ENCODE measurements at regions not wholly inside any gene's neighbourhood (a gene's known extent, or its start where the extent isn't known, plus 50 kb on each side); places are given as distances from the start of the nearest gene placed in this dataset.

DNA sequence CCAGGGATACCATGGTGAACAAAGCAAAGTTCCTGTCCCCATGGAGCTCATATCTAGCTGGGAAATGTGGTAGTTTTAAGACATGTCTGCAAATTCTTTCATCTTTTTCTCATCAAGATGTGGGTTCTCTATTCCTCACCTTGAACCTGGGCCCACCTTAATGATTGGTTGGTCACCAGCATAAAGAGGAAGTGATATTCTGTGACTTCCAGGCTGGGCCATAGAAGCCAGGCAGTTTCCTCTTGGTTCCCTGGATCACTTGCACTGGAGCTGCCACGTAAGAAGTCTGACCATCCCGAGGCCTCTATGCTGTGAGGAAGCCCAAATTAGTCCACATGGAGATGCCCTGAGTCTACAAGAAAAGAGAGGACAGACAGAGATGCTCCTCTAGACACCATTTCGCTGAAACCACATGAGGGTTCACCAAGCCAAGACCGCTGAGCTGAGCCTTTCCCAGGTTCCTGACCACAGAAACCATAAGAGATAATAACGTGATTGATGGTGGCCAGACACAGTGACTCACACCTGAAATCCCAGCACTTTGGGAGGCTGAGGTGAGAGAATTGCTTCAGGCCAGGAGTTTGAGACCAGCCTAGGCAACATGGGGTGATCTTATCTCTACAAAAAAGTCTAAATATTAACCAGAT is 119.5 kb upstream of the ISX start:
- Mint-ChIP-seq H3K27me3 (ENCODE audit: low read depth) (no peaks in the 10 kb centered on the region), H3K27ac (no peak overlapping the region), H3K4me1 (ENCODE audit: low read depth) (no peaks in the 10 kb centered on the region), H3K9me3 (ENCODE audit: insufficient read depth) (no peaks in the 10 kb centered on the region), H3K36me3 (ENCODE audit: low read depth) (no peaks in the 10 kb centered on the region), H3K4me3 (no peak overlapping the region)
- no peak for ATAC-seq
- POLR2A ChIA-PET = no interaction called here
- CTCF ChIA-PET = no interaction called here
- no peak for DNase-seq

GRCh38 chr22:34950489-34950888 is 115.5 kb upstream of the ISX start:
- POLR2A ChIA-PET = no interaction called here
- no peak overlapping the region for H3K27ac Mint-ChIP-seq
- ATAC-seq (no peak), DNase-seq (no peak)
- H3K36me3 Mint-ChIP-seq (ENCODE audit: low read depth) = no peaks in the 10 kb centered on the region
- CTCF ChIA-PET = no interaction called here
- H3K4me3 Mint-ChIP-seq = no peak overlapping the region
- no peaks in the 10 kb centered on the region for H3K9me3 Mint-ChIP-seq (ENCODE audit: insufficient read depth)
- no peaks in the 10 kb centered on the region for H3K27me3 Mint-ChIP-seq (ENCODE audit: low read depth)
- no peaks in the 10 kb centered on the region for H3K4me1 Mint-ChIP-seq (ENCODE audit: low read depth)

DNA sequence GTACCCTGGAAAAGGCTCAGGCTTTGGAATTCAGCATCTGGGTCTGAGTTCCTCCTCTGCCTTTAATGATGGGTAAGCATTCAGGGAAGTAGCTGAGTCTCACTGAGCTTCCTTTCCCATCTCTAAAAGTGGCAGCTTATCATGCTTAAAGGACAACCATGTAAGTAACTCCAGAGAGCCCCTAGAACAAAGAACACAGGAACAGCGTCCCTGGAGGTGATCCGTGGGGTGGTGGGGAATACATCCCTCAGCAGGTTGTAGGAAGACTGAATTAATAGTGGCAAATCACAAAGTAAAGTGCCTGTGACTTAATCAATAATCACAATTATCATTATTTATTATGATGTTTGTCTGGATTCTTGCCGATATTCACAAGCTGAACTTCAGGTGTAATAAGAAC is 114.7 kb upstream of the ISX start:
- Mint-ChIP-seq H3K36me3 (ENCODE audit: low read depth) (no peaks in the 10 kb centered on the region), H3K4me1 (ENCODE audit: low read depth) (no peaks in the 10 kb centered on the region), H3K27ac (no peak overlapping the region), H3K27me3 (ENCODE audit: low read depth) (no peaks in the 10 kb centered on the region), H3K4me3 (no peak overlapping the region), H3K9me3 (ENCODE audit: insufficient read depth) (no peaks in the 10 kb centered on the region)
- CTCF ChIA-PET = no interaction called here
- no peak for DNase-seq
- POLR2A ChIA-PET = no interaction called here
- ATAC-seq = no peak

GRCh38 chr22:34960005-34960404 is 106.0 kb upstream of the ISX start:
- ATAC-seq = no peak
- H3K36me3 Mint-ChIP-seq (ENCODE audit: low read depth) = no peaks in the 10 kb centered on the region
- H3K27ac Mint-ChIP-seq = no peak overlapping the region
- no peak overlapping the region for H3K4me3 Mint-ChIP-seq
- POLR2A ChIA-PET = no interaction called here
- H3K9me3 Mint-ChIP-seq (ENCODE audit: insufficient read depth) = peaks cover 3% of the 10 kb centered on the region
- CTCF ChIA-PET = no interaction called here
- no peaks in the 10 kb centered on the region for H3K4me1 Mint-ChIP-seq (ENCODE audit: low read depth)
- no peaks in the 10 kb centered on the region for H3K27me3 Mint-ChIP-seq (ENCODE audit: low read depth)
- no peak for DNase-seq

DNA sequence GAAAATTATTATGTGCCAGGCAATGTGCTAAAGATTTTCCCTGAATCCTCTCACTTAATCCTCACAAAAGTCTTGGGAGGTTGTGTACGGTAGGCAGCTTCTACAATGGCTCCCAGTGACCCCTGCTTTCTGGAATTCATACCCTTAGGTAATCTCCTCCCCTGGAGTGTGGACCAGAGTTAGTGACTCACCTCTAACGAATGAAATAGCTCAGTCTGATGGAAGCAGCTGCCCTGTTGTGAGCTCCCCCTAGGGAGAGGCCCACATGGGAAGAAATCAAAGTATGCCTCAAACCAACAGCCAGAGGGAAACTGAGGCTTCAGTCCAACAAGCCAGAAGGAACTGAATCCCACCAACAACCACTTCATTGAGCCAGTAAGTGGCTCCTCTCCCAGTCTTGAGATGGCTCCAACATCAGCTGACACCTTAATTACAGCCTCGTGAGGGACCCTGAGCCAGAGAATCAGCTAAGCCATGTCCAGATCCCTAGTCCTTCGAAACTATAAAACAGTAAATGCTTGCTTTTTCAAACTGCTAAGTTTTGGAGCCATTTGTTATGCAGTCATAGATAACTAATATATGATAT is 98.9 kb upstream of the ISX start:
- H3K4me1 Mint-ChIP-seq (ENCODE audit: low read depth) = no peaks in the 10 kb centered on the region
- ATAC-seq = no peak
- DNase-seq = no peak
- H3K9me3 Mint-ChIP-seq (ENCODE audit: insufficient read depth) = no peaks in the 10 kb centered on the region
- H3K27ac Mint-ChIP-seq = no peak overlapping the region
- no peaks in the 10 kb centered on the region for H3K27me3 Mint-ChIP-seq (ENCODE audit: low read depth)
- ChIA-PET POLR2A (no interaction called here), CTCF (interaction anchor here (1.7 kb wide), 1 partner anchor 15 kb away, joined by 3 read pairs; no protein-coding TSS in a partner anchor)
- no peak overlapping the region for H3K4me3 Mint-ChIP-seq
- H3K36me3 Mint-ChIP-seq (ENCODE audit: low read depth) = no peaks in the 10 kb centered on the region

DNA sequence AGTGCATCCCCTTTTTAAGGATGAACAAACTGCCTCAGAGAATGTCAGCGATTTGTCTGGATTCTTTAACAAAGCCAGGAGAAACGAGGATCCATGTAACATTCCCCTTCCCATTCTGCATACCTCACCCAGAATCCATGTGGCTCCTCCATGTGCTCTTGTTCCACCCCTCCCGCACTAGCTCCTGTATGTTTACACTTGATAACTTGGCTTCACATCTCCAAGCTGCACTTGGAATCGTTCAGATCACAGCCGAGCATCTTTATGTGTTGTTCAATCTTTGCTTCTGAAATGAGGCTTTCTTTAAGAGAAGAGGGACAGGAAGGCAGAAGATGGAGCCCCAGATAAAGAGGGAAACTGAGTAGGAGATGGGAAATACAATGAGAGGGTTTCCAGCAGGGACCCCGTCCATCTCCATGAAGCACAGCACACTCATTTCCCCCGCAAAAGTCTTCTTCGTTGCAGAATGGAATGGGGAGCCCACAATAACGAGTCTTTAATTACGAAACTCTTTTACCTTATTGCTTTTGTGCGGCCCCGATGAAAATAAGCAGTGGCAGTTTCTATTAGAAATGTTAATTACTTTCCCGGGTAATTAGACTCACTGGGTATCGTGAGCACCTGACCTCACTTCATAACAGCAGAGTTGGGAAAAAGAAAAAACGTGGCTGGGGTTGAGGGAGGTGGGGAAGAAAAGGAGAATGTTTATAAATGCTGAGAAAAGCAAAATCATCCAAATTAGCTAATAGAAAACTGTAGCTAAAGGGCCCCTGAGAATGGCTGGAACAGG is 96.8 kb upstream of the ISX start:
- Mint-ChIP-seq H3K36me3 (ENCODE audit: low read depth) (no peaks in the 10 kb centered on the region), H3K9me3 (ENCODE audit: insufficient read depth) (no peaks in the 10 kb centered on the region), H3K4me3 (no peak overlapping the region), H3K27ac (no peak overlapping the region), H3K27me3 (ENCODE audit: low read depth) (no peaks in the 10 kb centered on the region), H3K4me1 (ENCODE audit: low read depth) (no peaks in the 10 kb centered on the region)
- DNase-seq (no peak), ATAC-seq (no peak)
- ChIA-PET CTCF (no interaction called here), POLR2A (no interaction called here)

GRCh38 chr22:34971456-34971855 is 94.5 kb upstream of the ISX start:
- Mint-ChIP-seq H3K4me1 (ENCODE audit: low read depth) (no peaks in the 10 kb centered on the region), H3K27me3 (ENCODE audit: low read depth) (no peaks in the 10 kb centered on the region), H3K9me3 (ENCODE audit: insufficient read depth) (no peaks in the 10 kb centered on the region), H3K4me3 (no peak overlapping the region), H3K27ac (no peak overlapping the region), H3K36me3 (ENCODE audit: low read depth) (no peaks in the 10 kb centered on the region)
- no peak for DNase-seq
- ChIA-PET POLR2A (no interaction called here), CTCF (no interaction called here)
- ATAC-seq = no peak

- no peak overlapping the region for H3K27ac Mint-ChIP-seq
- no peaks in the 10 kb centered on the region for H3K27me3 Mint-ChIP-seq (ENCODE audit: low read depth)
- no peaks in the 10 kb centered on the region for H3K4me1 Mint-ChIP-seq (ENCODE audit: low read depth)
- DNase-seq (no peak), ATAC-seq (no peak)
- H3K4me3 Mint-ChIP-seq = no peak overlapping the region
- ChIA-PET CTCF (no interaction called here), POLR2A (no interaction called here)
- H3K9me3 Mint-ChIP-seq (ENCODE audit: insufficient read depth) = no peaks in the 10 kb centered on the region
- H3K36me3 Mint-ChIP-seq (ENCODE audit: low read depth) = no peaks in the 10 kb centered on the region
Measured at GRCh38 chr22:34972191-34972897, 93.6 kb upstream of the ISX start.

GRCh38 chr22:34973016-34973415 is 92.9 kb upstream of the ISX start:
- ATAC-seq (no peak), DNase-seq (no peak)
- no peak overlapping the region for H3K27ac Mint-ChIP-seq
- no peaks in the 10 kb centered on the region for H3K36me3 Mint-ChIP-seq (ENCODE audit: low read depth)
- no peaks in the 10 kb centered on the region for H3K9me3 Mint-ChIP-seq (ENCODE audit: insufficient read depth)
- ChIA-PET POLR2A (no interaction called here), CTCF (no interaction called here)
- H3K4me3 Mint-ChIP-seq = no peak overlapping the region
- H3K4me1 Mint-ChIP-seq (ENCODE audit: low read depth) = no peaks in the 10 kb centered on the region
- no peaks in the 10 kb centered on the region for H3K27me3 Mint-ChIP-seq (ENCODE audit: low read depth)

DNA sequence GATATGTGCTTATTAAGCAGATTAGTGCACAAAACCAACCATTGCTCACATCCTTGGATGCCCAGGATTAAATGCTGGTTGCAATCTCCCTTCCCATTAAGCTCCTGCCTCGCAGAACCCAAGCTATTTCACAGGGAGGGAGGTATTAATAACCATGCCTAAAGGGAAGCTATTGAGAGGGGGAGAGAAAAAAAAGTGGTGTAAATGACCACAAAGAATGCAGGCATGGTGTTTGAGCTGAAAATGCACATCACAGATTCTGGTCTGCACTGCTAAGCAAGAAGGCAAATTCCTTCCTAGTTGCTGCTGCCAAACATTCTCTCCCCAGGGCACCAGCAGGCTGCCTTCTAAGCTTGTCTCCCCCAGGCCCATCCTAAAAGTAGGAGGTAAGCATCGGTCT is 92.0 kb upstream of the ISX start:
- Mint-ChIP-seq H3K9me3 (ENCODE audit: insufficient read depth) (no peaks in the 10 kb centered on the region), H3K27me3 (ENCODE audit: low read depth) (no peaks in the 10 kb centered on the region), H3K4me1 (ENCODE audit: low read depth) (no peaks in the 10 kb centered on the region), H3K4me3 (no peak overlapping the region), H3K36me3 (ENCODE audit: low read depth) (no peaks in the 10 kb centered on the region), H3K27ac (no peak overlapping the region)
- ChIA-PET POLR2A (no interaction called here), CTCF (no interaction called here)
- no peak for DNase-seq
- ATAC-seq = no peak

DNA sequence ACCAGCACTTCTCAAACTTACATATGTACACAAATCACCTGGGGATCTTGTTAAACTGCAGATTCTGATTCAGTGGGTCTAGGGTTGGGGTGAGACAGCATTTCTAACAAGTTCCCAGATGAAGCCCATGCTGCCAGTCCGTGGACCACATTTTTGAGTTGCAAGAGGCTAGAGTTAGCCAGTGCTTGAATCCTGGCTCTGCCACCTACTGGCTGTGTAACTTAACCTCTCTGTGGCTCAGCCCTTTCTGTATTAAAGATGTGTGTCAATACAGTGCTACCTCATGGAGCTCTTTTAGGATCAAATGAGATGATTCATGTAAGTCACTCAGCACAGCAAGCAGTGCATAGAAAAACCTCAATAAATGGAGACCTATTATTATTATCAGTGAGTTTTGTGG is 90.2 kb upstream of the ISX start:
- ChIA-PET POLR2A (no interaction called here), CTCF (no interaction called here)

DNA sequence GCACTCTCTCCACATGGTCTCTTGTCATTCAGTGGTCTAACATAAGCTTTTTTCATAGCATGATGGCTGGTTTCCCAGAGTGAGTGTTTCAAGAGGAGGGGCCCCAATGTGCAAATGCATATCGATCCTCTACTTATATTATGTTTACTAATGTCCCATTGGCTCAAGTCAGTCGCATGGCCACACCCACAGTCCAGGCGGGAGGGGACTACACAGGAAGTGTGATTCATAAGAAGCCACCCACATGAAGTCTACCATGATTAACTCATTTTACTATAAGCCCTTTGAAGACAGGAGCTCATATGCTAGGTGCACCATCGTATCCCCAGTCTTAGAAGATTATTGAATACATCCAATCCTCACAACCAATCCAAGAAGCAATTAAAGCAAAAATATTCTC is 89.5 kb upstream of the ISX start:
- POLR2A ChIA-PET = no interaction called here
- Mint-ChIP-seq H3K36me3 (ENCODE audit: low read depth) (no peaks in the 10 kb centered on the region), H3K27me3 (ENCODE audit: low read depth) (no peaks in the 10 kb centered on the region)

More for the DNA sequence above, 90.2 kb upstream of the ISX start:
- no peaks in the 10 kb centered on the region for H3K27me3 Mint-ChIP-seq (ENCODE audit: low read depth)
- H3K4me1 Mint-ChIP-seq (ENCODE audit: low read depth) = no peaks in the 10 kb centered on the region
- no peaks in the 10 kb centered on the region for H3K9me3 Mint-ChIP-seq (ENCODE audit: insufficient read depth)
- H3K27ac Mint-ChIP-seq = no peak overlapping the region
- DNase-seq (no peak), ATAC-seq (no peak)
- H3K36me3 Mint-ChIP-seq (ENCODE audit: low read depth) = no peaks in the 10 kb centered on the region
- no peak overlapping the region for H3K4me3 Mint-ChIP-seq

More for the DNA sequence above, 89.5 kb upstream of the ISX start:
- DNase-seq (no peak), ATAC-seq (no peak)
- H3K4me1 Mint-ChIP-seq (ENCODE audit: low read depth) = no peaks in the 10 kb centered on the region
- H3K9me3 Mint-ChIP-seq (ENCODE audit: insufficient read depth) = no peaks in the 10 kb centered on the region
- CTCF ChIA-PET = no interaction called here
- H3K4me3 Mint-ChIP-seq = no peak overlapping the region
- H3K27ac Mint-ChIP-seq = no peak overlapping the region

All from activated CD8-positive, alpha-beta T cell treated with anti-CD3 and anti-CD28 coated beads, Interleukin-2, amount 10 ng/mL, durations not matched to agents 7 days and 5 days (primary cell).